ENCODE measurements at regions not wholly inside any gene's neighbourhood (a gene's known extent, or its start where the extent isn't known, plus 50 kb on each side); places are given as distances from the start of the nearest gene placed in this dataset.
"Not testable (repeated sequence)": the region's sequence is repeated elsewhere in the genome, so short reads cannot be mapped to it uniquely, and the experiment has no call there.

DNA sequence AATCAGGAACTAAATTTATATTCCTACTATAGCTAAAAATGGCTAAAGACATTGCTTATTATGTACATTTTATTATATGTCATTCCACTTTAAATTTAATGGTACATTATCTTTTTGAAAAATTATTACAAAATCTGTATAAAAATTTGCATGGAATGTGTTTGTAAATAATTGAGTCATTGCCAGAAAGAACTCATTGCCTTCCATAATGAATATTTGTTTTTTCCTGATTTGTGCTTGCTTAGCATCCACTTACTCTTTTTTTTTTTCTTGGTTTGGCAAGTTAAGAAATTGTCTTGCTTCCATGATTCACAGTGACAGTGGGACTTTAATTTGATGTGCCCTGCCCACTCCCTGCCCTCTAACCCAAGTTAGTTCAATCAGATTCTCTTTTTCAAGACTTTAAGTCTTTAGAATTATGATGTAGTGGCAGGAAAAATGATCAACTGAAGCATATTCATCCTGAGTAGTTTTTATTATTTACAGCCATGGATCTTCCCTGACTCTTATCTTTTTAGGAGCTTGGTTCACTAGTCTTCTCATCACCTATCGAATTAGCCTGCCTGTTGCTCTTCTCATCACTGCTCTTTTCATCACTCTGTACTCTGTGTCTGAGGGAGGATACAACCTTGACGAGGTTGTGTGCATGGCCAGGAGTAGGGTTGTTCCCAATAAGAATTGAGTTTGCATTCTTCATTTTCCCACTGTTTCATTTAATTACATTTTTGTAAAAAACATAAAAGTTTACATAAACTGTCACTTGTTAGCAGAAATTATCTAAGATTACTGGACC is 442.0 kb downstream of the BTG1 start:
- intact Hi-C loops (cut with DNase I): no loop called here

DNA sequence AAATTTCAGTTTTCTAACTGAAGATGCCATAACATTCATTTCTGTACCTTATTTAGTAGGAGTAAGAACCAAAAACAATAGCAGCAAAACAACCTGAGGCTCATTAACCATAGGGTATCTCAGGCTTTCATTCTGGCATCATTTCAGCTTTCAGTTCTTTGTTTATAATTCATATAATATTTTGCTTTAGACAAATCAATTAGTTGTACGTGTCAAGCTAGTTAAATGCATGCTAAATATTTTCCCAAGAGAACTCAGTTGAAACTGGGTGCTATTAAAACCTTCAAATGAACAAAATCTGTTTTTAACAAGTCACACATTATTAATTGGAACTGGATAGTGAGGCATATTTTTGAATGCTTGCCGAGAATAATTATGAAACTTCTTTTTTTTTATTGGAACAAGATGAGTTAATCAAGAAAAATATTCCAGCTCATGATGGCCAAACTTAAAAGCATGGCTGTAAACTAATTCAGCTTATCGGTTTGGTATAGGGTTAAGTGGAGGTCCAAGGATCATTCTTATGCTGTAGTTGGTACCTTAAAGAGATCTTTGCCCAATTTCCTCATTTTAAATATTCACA is 442.7 kb downstream of the BTG1 start:
- TF ChIP-seq POLR2AphosphoS5 (IDR thresholded peaks at IDR 0.05; ENCODE audit: insufficient read depth in 1 of 2, low read depth in 1 of 2) (no peak), POLR2A (IDR thresholded peaks at IDR 0.05) (no peak)
- TF ChIP-seq, protein P1, sequence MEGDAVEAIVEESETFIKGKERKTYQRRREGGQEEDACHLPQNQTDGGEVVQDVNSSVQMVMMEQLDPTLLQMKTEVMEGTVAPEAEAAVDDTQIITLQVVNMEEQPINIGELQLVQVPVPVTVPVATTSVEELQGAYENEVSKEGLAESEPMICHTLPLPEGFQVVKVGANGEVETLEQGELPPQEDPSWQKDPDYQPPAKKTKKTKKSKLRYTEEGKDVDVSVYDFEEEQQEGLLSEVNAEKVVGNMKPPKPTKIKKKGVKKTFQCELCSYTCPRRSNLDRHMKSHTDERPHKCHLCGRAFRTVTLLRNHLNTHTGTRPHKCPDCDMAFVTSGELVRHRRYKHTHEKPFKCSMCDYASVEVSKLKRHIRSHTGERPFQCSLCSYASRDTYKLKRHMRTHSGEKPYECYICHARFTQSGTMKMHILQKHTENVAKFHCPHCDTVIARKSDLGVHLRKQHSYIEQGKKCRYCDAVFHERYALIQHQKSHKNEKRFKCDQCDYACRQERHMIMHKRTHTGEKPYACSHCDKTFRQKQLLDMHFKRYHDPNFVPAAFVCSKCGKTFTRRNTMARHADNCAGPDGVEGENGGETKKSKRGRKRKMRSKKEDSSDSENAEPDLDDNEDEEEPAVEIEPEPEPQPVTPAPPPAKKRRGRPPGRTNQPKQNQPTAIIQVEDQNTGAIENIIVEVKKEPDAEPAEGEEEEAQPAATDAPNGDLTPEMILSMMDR (IDR thresholded peaks at IDR 0.05): no peak
- Histone ChIP-seq H3K27ac (no peak overlapping the region), H3K4me3 (no peak overlapping the region), H3K9me3 (no peaks in the 10 kb centered on the region), H3K4me1 (no peaks in the 10 kb centered on the region), H3K27me3 (no peaks in the 10 kb centered on the region), H3K36me3 (no peaks in the 10 kb centered on the region)
- intact Hi-C loops (cut with DNase I): no loop called here
- no peak for DNase-seq (ENCODE audit: extremely low spot score in 2 of 2)

More for the DNA sequence above, 442.0 kb downstream of the BTG1 start:
- TF ChIP-seq POLR2AphosphoS5 (IDR thresholded peaks at IDR 0.05; ENCODE audit: insufficient read depth in 1 of 2, low read depth in 1 of 2) (no peak), POLR2A (IDR thresholded peaks at IDR 0.05) (no peak)
- TF ChIP-seq, protein P1 (IDR thresholded peaks at IDR 0.05): no peak
- no peaks in the 10 kb centered on the region for H3K27me3 ChIP-seq
- H3K36me3 ChIP-seq: no peaks in the 10 kb centered on the region
- no peak overlapping the region for H3K27ac ChIP-seq
- H3K4me1 ChIP-seq: no peaks in the 10 kb centered on the region
- no peak for DNase-seq (ENCODE audit: extremely low spot score in 2 of 2)
- no peaks in the 10 kb centered on the region for H3K9me3 ChIP-seq
- H3K4me3 ChIP-seq: no peak overlapping the region

DNA sequence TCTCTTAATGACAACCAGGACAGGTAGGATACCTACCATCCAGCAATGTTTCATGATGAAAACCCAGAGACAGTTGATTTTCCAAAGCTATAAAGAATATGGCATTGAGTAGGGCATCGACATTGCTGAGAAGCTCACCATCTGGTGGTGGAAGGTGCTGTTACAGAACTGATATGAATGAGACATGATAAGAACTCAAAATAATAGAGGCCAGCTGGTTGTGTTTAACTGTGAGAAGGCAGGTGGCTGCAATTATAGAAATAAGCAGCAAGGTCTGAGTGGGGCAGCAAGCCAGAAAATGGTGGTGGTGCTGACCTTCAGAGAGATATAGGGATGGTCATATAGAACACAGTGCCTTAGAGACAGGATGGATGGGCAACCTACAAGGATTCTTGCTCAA is 449.7 kb downstream of the BTG1 start:
- Histone ChIP-seq H3K27me3 (no peaks in the 10 kb centered on the region), H3K36me3 (no peaks in the 10 kb centered on the region), H3K4me1 (no peaks in the 10 kb centered on the region), H3K4me3 (no peak overlapping the region), H3K27ac (no peak overlapping the region), H3K9me3 (no peaks in the 10 kb centered on the region)
- TF ChIP-seq POLR2A (IDR thresholded peaks at IDR 0.05) (no peak), POLR2AphosphoS5 (IDR thresholded peaks at IDR 0.05; ENCODE audit: insufficient read depth in 1 of 2, low read depth in 1 of 2) (no peak)
- TF ChIP-seq, protein P1 (IDR thresholded peaks at IDR 0.05): no peak
- DNase-seq (ENCODE audit: extremely low spot score in 2 of 2): no peak
- intact Hi-C loops (cut with DNase I): no loop called here

DNA sequence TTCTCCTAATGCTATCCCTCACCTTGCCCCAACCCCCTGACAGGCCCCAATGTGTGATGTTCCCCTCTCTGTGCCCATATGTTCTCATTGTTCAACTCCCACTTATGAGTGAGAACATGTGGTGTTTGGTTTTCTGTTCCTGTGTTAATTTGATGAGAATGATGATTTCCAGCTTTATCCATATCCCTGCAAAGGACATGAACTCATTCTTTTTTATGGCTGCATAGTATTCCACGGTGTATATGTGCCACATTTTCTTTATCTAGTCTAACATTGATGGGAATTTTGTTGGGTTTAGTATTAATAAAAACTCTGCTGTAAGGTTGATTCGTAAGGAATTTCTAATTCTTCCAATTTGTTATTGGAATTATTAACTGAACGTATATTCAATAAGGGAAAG is 450.2 kb downstream of the BTG1 start:
- H3K4me1 ChIP-seq; H3K36me3 ChIP-seq; H3K4me3 ChIP-seq; H3K9me3 ChIP-seq; intact Hi-C loops (cut with DNase I); H3K27me3 ChIP-seq; H3K27ac ChIP-seq; DNase-seq (ENCODE audit: extremely low spot score in 2 of 2): not testable (repeated sequence)

DNA sequence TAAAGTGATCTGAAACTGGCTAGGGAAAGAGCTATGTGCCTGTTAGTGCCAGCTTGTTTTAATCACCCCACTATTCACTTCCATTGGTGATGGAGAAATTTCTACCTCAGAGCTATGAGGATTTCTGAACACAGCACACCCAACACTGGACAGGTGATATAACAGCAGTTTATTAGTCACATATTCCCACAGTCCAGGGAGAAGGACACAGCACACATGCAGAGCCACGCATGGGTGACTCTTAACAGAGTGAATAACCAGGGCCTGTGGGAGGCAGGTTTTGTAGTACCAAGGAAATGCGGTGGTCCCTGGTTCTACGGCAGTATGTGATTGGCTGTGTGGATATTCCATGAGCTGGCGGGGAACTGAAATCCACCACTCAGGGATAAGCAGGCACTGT is 455.1 kb downstream of the BTG1 start:
- Histone ChIP-seq H3K4me3 (no peak overlapping the region), H3K4me1 (no peaks in the 10 kb centered on the region), H3K9me3 (no peaks in the 10 kb centered on the region), H3K27ac (no peak overlapping the region), H3K36me3 (no peaks in the 10 kb centered on the region), H3K27me3 (no peaks in the 10 kb centered on the region)
- no peak for DNase-seq (ENCODE audit: extremely low spot score in 2 of 2)
- TF ChIP-seq, protein P1 (IDR thresholded peaks at IDR 0.05): no peak
- no peak for TF ChIP-seq POLR2AphosphoS5 (IDR thresholded peaks at IDR 0.05; ENCODE audit: insufficient read depth in 1 of 2, low read depth in 1 of 2)
- TF ChIP-seq POLR2A (IDR thresholded peaks at IDR 0.05): no peak
- intact Hi-C loops (cut with DNase I): no loop called here
